ENCODE measurements at regions not wholly inside any gene's neighbourhood (a gene's known extent, or its start where the extent isn't known, plus 50 kb on each side); places are given as distances from the start of the nearest gene placed in this dataset.

DNA sequence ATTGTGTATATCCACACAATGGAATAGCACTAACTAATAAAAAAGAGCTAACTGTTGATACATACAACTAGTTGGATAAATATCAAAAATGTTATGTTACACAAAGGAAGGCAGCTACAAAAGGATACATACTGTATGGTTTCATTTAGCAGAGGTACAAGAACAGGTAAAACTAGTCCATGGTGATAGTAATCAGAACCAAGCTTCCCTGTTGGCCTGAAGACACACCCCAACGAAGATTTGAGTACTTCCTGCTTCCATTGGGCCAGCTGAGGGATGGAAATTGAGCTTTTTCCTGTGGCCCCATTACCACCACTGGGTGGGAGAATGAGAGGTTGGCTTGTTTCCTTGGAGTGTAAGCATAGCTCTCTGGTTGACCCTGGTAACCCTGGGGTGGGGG is 117.3 kb upstream of the CADPS start:
- TF ChIP-seq, protein P1, sequence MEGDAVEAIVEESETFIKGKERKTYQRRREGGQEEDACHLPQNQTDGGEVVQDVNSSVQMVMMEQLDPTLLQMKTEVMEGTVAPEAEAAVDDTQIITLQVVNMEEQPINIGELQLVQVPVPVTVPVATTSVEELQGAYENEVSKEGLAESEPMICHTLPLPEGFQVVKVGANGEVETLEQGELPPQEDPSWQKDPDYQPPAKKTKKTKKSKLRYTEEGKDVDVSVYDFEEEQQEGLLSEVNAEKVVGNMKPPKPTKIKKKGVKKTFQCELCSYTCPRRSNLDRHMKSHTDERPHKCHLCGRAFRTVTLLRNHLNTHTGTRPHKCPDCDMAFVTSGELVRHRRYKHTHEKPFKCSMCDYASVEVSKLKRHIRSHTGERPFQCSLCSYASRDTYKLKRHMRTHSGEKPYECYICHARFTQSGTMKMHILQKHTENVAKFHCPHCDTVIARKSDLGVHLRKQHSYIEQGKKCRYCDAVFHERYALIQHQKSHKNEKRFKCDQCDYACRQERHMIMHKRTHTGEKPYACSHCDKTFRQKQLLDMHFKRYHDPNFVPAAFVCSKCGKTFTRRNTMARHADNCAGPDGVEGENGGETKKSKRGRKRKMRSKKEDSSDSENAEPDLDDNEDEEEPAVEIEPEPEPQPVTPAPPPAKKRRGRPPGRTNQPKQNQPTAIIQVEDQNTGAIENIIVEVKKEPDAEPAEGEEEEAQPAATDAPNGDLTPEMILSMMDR (conservative IDR thresholded peaks at IDR 0.05; ENCODE audit: low read length): no peak
- no peak for TF ChIP-seq EZH2phosphoT487 (IDR thresholded peaks at IDR 0.05; ENCODE audit: borderline replicate concordance, low read depth, low read length)
